NT2/D1 (cell line): ENCODE measurements at regions not wholly inside any gene's neighbourhood (a gene's known extent, or its start where the extent isn't known, plus 50 kb on each side); places are given as distances from the start of the nearest gene placed in this dataset.

ENCODE experiments used
- DNase-seq: peaks from one replicate; pipeline ENCODE4 v3.0.0-alpha.2; 2011; ENCODE audit warnings: low read depth, low spot score
- H3K27me3 ChIP-seq: 2 replicates; pipeline ENCODE4 v1.6.0; 2011; ENCODE audit warnings: mild to moderate bottlenecking; ENCODE audit not compliant: insufficient read length, insufficient read depth
- H3K36me3 ChIP-seq: 2 replicates; pipeline ENCODE4 v1.6.1; 2011; ENCODE audit warnings: mild to moderate bottlenecking, low read length, mixed read lengths; ENCODE audit not compliant: insufficient read depth, insufficient read length
- H3K4me1 ChIP-seq: 2 replicates; pipeline ENCODE4 v1.5.1; 2011; ENCODE audit not compliant: insufficient read depth, insufficient read length
- H3K4me3 ChIP-seq: 2 replicates; pipeline ENCODE4 v1.5.1; 2011; ENCODE audit warnings: low read depth; ENCODE audit not compliant: insufficient read length
- H3K9ac ChIP-seq: 2 replicates; pipeline ENCODE4 v1.6.0; 2011; ENCODE audit warnings: low read depth; ENCODE audit not compliant: insufficient read length
- H3K9me3 ChIP-seq: 2 replicates; pipeline ENCODE4 v1.5.1; 2011; ENCODE audit warnings: mild to moderate bottlenecking, low read length; ENCODE audit not compliant: insufficient read depth
- SUZ12 ChIP-seq: IDR thresholded peaks from 2 replicates; pipeline ENCODE4 v1.6.1; 2011; ENCODE audit not compliant: insufficient read length, insufficient read depth; ENCODE audit errors: extremely low read depth
- YY1 ChIP-seq: IDR thresholded peaks from 2 replicates; pipeline ENCODE4 v1.6.1; 2011; ENCODE audit not compliant: insufficient read length, insufficient read depth
- ZNF274 ChIP-seq: IDR thresholded peaks from 2 replicates; pipeline ENCODE4 v1.6.1; 2011; ENCODE audit warnings: mild to moderate bottlenecking, low read depth, low read length

DNA sequence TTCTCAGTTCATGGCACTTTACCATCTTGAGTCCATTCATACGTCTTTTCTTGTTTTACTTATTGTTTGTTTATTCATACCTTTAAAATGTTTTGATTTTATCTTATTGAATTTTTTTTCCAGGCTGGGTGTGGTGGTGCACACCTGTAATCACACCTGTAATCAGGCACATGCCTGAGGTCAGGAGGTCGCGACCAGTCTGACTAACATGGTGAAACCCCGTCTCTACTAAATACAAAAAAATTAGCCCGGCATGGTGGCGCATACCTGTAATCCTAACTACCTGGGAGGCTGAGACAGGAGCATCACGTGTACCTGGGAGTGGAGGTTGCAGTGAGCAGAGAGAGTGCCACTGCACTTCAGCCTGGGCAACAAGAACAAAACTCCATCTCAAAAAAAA, 104.1 kb upstream of the MROH9 start:
- H3K27me3 ChIP-seq: no peaks in the 10 kb centered on the region
- H3K36me3 ChIP-seq: no peaks in the 10 kb centered on the region
- H3K4me1 ChIP-seq: no peaks in the 10 kb centered on the region
- no peak overlapping the region for H3K4me3 ChIP-seq
- no peak for TF ChIP-seq SUZ12
- no peak for TF ChIP-seq ZNF274
- TF ChIP-seq YY1: no peak
- H3K9ac ChIP-seq: no peak overlapping the region
- peaks cover 4% of the 10 kb centered on the region; the same call in 1 of the 2 replicates for H3K9me3 ChIP-seq
- no peak for DNase-seq

DNA sequence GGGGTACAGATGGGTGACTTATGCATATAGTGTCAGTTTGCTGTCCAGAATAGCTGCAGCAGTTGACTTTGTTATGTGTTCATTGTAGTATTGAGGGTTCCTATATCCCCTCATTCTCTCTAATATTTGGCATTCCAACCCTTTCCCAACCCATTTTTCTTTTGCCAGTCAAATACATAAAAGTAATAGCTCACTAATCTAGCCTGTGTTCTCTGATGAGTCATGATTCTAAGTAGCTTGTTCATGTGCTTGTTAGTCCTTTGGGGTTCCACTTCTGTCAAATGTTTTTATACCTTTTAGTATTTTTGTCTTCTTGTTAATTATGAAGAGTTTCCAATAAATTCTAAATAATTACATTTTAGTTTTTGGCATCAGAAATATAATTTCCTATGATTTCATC, 99.2 kb upstream of the MROH9 start:
- H3K9ac ChIP-seq: no peak overlapping the region
- peaks cover 4% of the 10 kb centered on the region; the same call in 1 of the 2 replicates for H3K9me3 ChIP-seq
- TF ChIP-seq YY1 (no peak), SUZ12 (no peak)
- H3K4me3 ChIP-seq: no peak overlapping the region
- DNase-seq: no peak
- H3K36me3 ChIP-seq: no peaks in the 10 kb centered on the region
- no peaks in the 10 kb centered on the region for H3K27me3 ChIP-seq
- H3K4me1 ChIP-seq: no peaks in the 10 kb centered on the region

DNA sequence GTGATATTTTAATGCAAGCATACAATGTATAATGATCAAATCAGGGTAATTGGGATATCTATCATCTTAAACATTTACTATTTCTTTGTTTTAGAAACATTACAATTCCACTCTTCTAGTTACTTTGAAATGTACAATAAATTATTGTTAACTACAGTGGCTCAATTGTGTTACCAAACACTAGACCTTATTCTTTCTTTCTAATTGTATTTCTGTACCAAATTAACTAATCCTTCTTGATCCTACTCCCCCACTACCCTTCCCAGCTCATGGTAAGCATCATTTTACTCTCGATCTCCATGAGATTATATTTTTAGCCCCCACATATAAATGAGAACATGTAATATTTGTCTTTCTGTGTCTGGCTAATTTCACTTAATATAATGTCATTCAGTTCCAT, 95.0 kb upstream of the MROH9 start:
- Histone ChIP-seq H3K4me1 (no peaks in the 10 kb centered on the region), H3K4me3 (no peak overlapping the region), H3K36me3 (no peaks in the 10 kb centered on the region), H3K9me3 (no peaks in the 10 kb centered on the region), H3K27me3 (no peaks in the 10 kb centered on the region), H3K9ac (no peak overlapping the region)
- TF ChIP-seq ZNF274: no peak
- TF ChIP-seq SUZ12: no peak
- no peak for TF ChIP-seq YY1
- no peak for DNase-seq

DNA sequence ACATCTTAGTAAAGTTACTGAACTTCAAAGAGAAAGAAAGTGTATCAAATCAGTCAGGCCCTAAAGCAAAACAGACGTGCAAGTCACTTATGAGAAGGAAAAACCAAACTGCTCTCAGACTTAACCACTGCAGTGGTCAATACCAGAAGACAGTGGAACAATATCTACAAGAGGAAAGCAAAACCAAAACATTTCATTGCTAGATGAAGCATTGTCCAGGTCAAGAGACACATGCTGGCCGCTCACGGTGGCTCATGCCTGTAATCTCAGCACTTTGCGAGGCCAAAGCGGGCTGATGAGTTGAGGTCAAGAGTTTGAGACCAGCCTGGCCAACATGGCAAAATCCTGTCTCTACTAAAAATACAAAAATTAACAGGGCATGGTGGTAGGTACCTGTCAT, 82.0 kb upstream of the MROH9 start:
- H3K4me3 ChIP-seq: no peak overlapping the region
- no peaks in the 10 kb centered on the region for H3K36me3 ChIP-seq
- H3K27me3 ChIP-seq: no peaks in the 10 kb centered on the region
- no peak for DNase-seq
- H3K9ac ChIP-seq: no peak overlapping the region
- no peaks in the 10 kb centered on the region for H3K9me3 ChIP-seq
- TF ChIP-seq SUZ12 (no peak), ZNF274 (no peak), YY1 (no peak)
- H3K4me1 ChIP-seq: no peaks in the 10 kb centered on the region

GRCh38 chr1:170853867-170854266, 81.5 kb upstream of the MROH9 start:
- no peak for DNase-seq
- Histone ChIP-seq H3K9ac (no peak overlapping the region), H3K36me3 (no peaks in the 10 kb centered on the region)

GRCh38 chr1:170854677-170855076, 80.7 kb upstream of the MROH9 start:
- H3K4me3 ChIP-seq: no peak overlapping the region
- no peaks in the 10 kb centered on the region for H3K36me3 ChIP-seq
- TF ChIP-seq ZNF274 (no peak), SUZ12 (no peak), YY1 (no peak)
- H3K9ac ChIP-seq: no peak overlapping the region
- H3K4me1 ChIP-seq: no peaks in the 10 kb centered on the region
- DNase-seq: no peak
- no peaks in the 10 kb centered on the region for H3K27me3 ChIP-seq
- H3K9me3 ChIP-seq: no peaks in the 10 kb centered on the region

More at GRCh38 chr1:170853867-170854266, 81.5 kb upstream of the MROH9 start:
- Histone ChIP-seq H3K4me1 (no peaks in the 10 kb centered on the region), H3K9me3 (no peaks in the 10 kb centered on the region), H3K4me3 (no peak overlapping the region), H3K27me3 (no peaks in the 10 kb centered on the region)
- TF ChIP-seq YY1 (no peak), SUZ12 (no peak), ZNF274 (no peak)

- Histone ChIP-seq H3K4me1 (no peaks in the 10 kb centered on the region), H3K36me3 (no peaks in the 10 kb centered on the region), H3K4me3 (no peak overlapping the region), H3K27me3 (no peaks in the 10 kb centered on the region), H3K9me3 (no peaks in the 10 kb centered on the region), H3K9ac (no peak overlapping the region)
- no peak for TF ChIP-seq YY1
- DNase-seq: no peak
Observed at GRCh38 chr1:170856455-170856854, 78.9 kb upstream of the MROH9 start.

GRCh38 chr1:170857955-170858354, 77.4 kb upstream of the MROH9 start:
- Histone ChIP-seq H3K4me1 (no peaks in the 10 kb centered on the region), H3K9me3 (no peaks in the 10 kb centered on the region), H3K27me3 (no peaks in the 10 kb centered on the region), H3K4me3 (no peak overlapping the region), H3K36me3 (no peaks in the 10 kb centered on the region), H3K9ac (no peak overlapping the region)
- no peak for TF ChIP-seq YY1
- no peak for TF ChIP-seq ZNF274
- TF ChIP-seq SUZ12: no peak
- no peak for DNase-seq
